ENCODE measurements at regions not wholly inside any gene's neighbourhood (a gene's known extent, or its start where the extent isn't known, plus 50 kb on each side); places are given as distances from the start of the nearest gene placed in this dataset.

DNA sequence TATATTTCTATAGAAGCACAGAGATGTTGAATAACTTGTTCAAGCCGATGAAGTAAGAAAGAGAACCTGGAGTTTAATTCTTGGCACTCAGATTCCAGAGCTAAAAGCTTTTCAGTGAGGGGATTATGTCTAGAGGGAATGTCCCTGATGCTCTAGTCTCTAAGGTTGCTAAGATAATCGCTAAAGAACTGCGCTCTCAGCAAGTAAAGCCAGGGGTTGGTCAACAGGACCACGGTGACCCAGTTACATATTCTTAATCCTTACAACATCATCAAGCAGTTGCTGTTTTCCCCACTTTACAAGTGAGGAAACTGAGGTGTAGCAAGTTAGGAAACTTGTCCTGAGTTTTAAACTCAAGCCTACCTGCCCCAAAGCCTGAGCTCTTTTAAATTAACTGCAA is 110.8 kb downstream of the DAD1 start:
- TF ChIP-seq POLR2A (IDR thresholded peaks at IDR 0.05; ENCODE audit: low read depth, low read length) (no peak), TAF1 (IDR thresholded peaks at IDR 0.05; ENCODE audit: low read depth, low read length) (no peak), SPI1 (IDR thresholded peaks at IDR 0.05; ENCODE audit: low read depth, low read length) (no peak), POLR2AphosphoS5 (IDR thresholded peaks at IDR 0.05; ENCODE audit: low read depth, low read length) (no peak), POU2F2 (IDR thresholded peaks at IDR 0.05; ENCODE audit: low read depth, low read length) (no peak), PAX5 (IDR thresholded peaks at IDR 0.05; ENCODE audit: insufficient read depth, low read length, severe bottlenecking) (no peak)
